LHCN-M2 (cell line): ENCODE measurements at regions not wholly inside any gene's neighbourhood (a gene's known extent, or its start where the extent isn't known, plus 50 kb on each side); places are given as distances from the start of the nearest gene placed in this dataset.

ENCODE experiments used
- DNase-seq: peaks from one replicate; pipeline ENCODE4 v3.0.0-alpha.2; 2012; ENCODE audit warnings: low read depth

DNA sequence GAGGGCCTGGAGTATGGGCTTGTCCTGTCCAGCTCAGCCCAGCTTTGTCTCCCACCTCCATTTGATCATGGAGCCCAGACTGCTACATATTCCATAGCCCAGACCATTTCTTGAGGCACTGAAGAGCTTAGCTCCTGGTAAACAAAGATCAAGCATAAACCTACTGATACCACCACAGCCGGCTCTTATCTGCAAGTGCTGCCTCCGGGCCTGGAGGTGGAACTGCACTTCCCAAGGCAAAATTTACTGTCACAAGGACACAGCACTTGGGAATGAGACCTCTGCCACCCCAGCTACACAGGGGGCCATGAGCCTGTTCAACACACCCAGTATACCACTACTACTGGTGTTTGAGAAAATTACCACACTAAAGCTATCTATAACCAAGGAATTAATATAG, 53.7 kb upstream of the PLSCR5 start:
- DNase-seq = no peak

DNA sequence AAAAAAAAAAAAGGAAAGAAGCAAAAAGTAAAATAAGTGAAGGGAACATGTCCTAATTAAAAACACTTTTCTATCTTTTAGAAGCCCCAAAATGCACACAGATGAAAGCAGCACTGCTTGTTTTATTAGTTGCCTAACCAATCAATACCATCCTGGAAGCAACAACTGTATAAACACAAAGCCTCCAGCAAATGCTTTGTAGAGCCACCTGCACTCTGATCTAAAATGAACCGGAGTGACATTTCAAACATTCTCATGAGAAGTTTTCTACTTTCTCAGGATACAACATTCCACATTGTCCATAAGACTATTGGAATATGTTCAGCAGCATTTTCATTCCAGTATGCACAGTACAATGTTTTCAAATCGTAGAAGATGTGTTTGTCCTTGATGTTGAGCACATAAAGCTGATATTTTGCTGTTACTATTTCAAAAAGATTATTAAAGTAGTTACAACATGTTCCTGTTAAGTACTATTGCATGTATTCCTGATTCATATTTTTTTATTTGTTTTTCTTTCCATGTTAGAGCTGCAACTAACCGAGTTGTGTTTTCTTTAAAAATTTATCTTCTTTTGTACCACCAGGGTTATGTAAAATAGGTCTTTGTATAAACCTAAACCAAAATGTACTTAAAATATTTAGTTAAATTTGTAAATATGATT, 50.3 kb upstream of the PLSCR5 start:
- peak; percentile 67 for DNase-seq
